Peyer's patch (tissue), 4 donors: ENCODE measurements at regions not wholly inside any gene's neighbourhood (a gene's known extent, or its start where the extent isn't known, plus 50 kb on each side); places are given as distances from the start of the nearest gene placed in this dataset.

Source experiments
- POLR2A ChIP-seq, 2 donors: fragments of 450-650 bp; IDR thresholded peaks; one replicate each; pipeline ENCODE4 v1.5.1; 2017; ENCODE audit warnings: antibody characterized with exemption in 2 of 2, mild to moderate bottlenecking in 2 of 2, moderate library complexity in 2 of 2
- TF ChIP-seq, protein P1 (sequence below), 6 experiments: fragments of 450-650 bp in 4 of 6; fragments of 200-600 bp in 2 of 6; sonication (generic) in 1 of 6; IDR thresholded peaks; one replicate each; pipeline ENCODE4 v1.5.1; 2017 to 2019; ENCODE audit warnings: antibody characterized with exemption in 6 of 6, mild to moderate bottlenecking in 3 of 6, moderate library complexity in 1 of 6

- TF ChIP-seq, protein P1, sequence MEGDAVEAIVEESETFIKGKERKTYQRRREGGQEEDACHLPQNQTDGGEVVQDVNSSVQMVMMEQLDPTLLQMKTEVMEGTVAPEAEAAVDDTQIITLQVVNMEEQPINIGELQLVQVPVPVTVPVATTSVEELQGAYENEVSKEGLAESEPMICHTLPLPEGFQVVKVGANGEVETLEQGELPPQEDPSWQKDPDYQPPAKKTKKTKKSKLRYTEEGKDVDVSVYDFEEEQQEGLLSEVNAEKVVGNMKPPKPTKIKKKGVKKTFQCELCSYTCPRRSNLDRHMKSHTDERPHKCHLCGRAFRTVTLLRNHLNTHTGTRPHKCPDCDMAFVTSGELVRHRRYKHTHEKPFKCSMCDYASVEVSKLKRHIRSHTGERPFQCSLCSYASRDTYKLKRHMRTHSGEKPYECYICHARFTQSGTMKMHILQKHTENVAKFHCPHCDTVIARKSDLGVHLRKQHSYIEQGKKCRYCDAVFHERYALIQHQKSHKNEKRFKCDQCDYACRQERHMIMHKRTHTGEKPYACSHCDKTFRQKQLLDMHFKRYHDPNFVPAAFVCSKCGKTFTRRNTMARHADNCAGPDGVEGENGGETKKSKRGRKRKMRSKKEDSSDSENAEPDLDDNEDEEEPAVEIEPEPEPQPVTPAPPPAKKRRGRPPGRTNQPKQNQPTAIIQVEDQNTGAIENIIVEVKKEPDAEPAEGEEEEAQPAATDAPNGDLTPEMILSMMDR (IDR thresholded peaks at IDR 0.05): no peak
- TF ChIP-seq POLR2A (IDR thresholded peaks at IDR 0.05): no peak
These were observed 104.8 kb upstream of the SLC44A3 start for GRCh38 chr1:94715321-94715720.
